ENCODE measurements at regions not wholly inside any gene's neighbourhood (a gene's known extent, or its start where the extent isn't known, plus 50 kb on each side); places are given as distances from the start of the nearest gene placed in this dataset.

- no peak for DNase-seq
Measured at GRCh38 chr16:54724346-54724925, 206.2 kb upstream of the IRX5 start.

- DNase-seq: no peak
Measured at GRCh38 chr16:54722210-54722676, 208.4 kb upstream of the IRX5 start.

- no peak for DNase-seq
Measured at GRCh38 chr16:54720259-54720658, 210.4 kb upstream of the IRX5 start.

- no peak for DNase-seq
Measured at GRCh38 chr16:54719624-54720023, 211.0 kb upstream of the IRX5 start.

GRCh38 chr16:54718376-54718775, 212.3 kb upstream of the IRX5 start:
- no peak for DNase-seq

GRCh38 chr16:54715011-54715410, 215.7 kb upstream of the IRX5 start:
- DNase-seq: no peak

- DNase-seq: no peak
Measured at GRCh38 chr16:54712866-54713265, 217.8 kb upstream of the IRX5 start.

GRCh38 chr16:54707813-54708212, 222.9 kb upstream of the IRX5 start:
- no peak for DNase-seq

- DNase-seq: no peak
Measured at GRCh38 chr16:54706406-54706805, 224.3 kb upstream of the IRX5 start.

- no peak for DNase-seq
Measured at GRCh38 chr16:54703339-54703738, 227.3 kb upstream of the IRX5 start.

GRCh38 chr16:54699656-54700055, 231.0 kb upstream of the IRX5 start:
- no peak for DNase-seq

GRCh38 chr16:54697677-54698076, 233.0 kb upstream of the IRX5 start:
- DNase-seq: no peak

GRCh38 chr16:54696970-54697369, 233.7 kb upstream of the IRX5 start:
- DNase-seq: no peak

GRCh38 chr16:54696522-54696921, 234.1 kb upstream of the IRX5 start:
- DNase-seq: no peak

GRCh38 chr16:54694651-54695050, 236.0 kb upstream of the IRX5 start:
- no peak for DNase-seq

- no peak for DNase-seq
Measured at GRCh38 chr16:54693864-54694263, 236.8 kb upstream of the IRX5 start.

- DNase-seq: no peak
Measured at GRCh38 chr16:54690710-54691109, 240.0 kb upstream of the IRX5 start.

- DNase-seq: no peak
Measured at GRCh38 chr16:54690306-54690705, 240.4 kb upstream of the IRX5 start.

GRCh38 chr16:54689072-54689865, 241.4 kb upstream of the IRX5 start:
- no peak for DNase-seq

- no peak for DNase-seq
Measured at GRCh38 chr16:54688339-54688738, 242.3 kb upstream of the IRX5 start.

GRCh38 chr16:54687043-54687899, 243.4 kb upstream of the IRX5 start:
- DNase-seq: no peak

GRCh38 chr16:54685682-54686081, 245.0 kb upstream of the IRX5 start:
- DNase-seq: no peak

- DNase-seq: no peak
Measured at GRCh38 chr16:54679531-54679930, 251.1 kb upstream of the IRX5 start.

All from muscle of arm (tissue), 1 donor.